GM19452 (cell line): ENCODE measurements at regions not wholly inside any gene's neighbourhood (a gene's known extent, or its start where the extent isn't known, plus 50 kb on each side); places are given as distances from the start of the nearest gene placed in this dataset.
"Not testable (repeated sequence)": the region's sequence is repeated elsewhere in the genome, so short reads cannot be mapped to it uniquely, and the experiment has no call there.

Experiments
- ATAC-seq: cut with Tn5 transposase; IDR thresholded peaks from one replicate; pipeline ENCODE4 v1.9.1; 2021; ENCODE audit not compliant: unreplicated experiment

- not testable (repeated sequence) for ATAC-seq
Measured at GRCh38 chr2:209261366-209262053, 162.3 kb upstream of the MAP2 start.

DNA sequence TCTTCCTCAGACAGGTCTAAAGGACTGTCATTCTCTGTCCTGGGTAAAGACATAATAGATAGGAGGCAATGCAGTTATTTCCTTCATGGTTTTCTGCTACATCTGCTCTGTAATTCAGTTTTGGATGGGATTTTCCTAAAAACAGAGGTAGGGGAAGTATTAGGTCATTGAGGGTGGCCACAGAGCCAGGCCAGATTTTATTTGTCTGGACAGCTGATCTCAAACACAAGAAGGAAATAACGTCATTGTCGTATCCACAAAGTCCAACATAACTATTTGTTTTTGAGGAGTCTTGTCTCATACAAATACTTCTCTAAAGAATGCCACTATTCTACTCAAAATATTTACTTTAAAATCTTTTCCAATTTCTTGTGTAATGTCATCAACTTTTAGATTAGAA is 154.8 kb upstream of the MAP2 start:
- ATAC-seq = no peak

GRCh38 chr2:209276000-209276399 is 147.8 kb upstream of the MAP2 start:
- ATAC-seq = no peak

GRCh38 chr2:209277444-209277843 is 146.4 kb upstream of the MAP2 start:
- ATAC-seq = no peak

- no peak for ATAC-seq
Measured at GRCh38 chr2:209298601-209299000, 125.2 kb upstream of the MAP2 start.

- ATAC-seq = not testable (repeated sequence)
Measured at GRCh38 chr2:209299478-209299877, 124.4 kb upstream of the MAP2 start.

DNA sequence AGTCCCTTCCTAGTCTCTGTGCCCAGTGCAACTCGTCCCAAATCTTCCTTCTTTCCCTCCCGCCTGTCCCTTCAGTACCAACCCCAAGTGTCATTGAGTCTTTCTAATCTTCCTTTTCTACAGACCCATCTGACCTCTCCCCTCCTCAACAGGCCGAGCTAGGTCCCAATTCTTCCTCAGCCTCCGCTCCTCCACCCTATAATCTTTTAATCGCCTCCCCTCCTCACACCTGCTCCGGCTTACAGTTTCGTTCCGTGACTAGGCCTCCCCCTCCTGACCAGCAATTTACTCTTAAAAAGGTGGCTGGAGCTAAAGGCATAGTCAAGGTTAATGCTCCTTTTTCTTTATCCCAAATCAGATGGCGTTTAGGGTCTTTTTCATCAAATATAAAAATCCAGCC is 123.1 kb upstream of the MAP2 start:
- not testable (repeated sequence) for ATAC-seq

GRCh38 chr2:209305026-209305425 is 118.8 kb upstream of the MAP2 start:
- no peak for ATAC-seq

DNA sequence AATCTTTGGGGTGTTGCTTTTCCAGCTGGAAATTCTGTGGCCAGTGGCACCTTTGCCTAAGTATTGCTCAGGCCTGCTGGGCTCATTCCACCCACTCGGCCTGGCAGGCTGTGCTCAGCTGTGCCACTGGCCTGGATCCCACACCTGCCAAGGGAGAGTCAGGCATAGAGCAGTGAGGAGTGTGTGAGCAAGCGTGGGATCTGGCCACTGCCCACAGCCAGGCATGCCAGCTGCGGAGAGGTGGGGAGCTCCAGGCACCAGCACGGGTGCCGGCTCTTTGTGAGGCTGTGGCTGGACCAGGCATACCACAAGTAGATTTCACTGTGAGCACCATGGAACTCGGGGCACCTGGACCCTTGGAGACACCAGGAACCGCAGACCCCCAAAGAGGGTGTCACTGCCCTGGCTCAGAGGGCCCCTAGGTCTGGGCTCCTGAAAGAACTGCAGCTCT is 118.1 kb upstream of the MAP2 start:
- ATAC-seq = no peak

- ATAC-seq = no peak
Measured at GRCh38 chr2:209307161-209308001, 116.5 kb upstream of the MAP2 start.

DNA sequence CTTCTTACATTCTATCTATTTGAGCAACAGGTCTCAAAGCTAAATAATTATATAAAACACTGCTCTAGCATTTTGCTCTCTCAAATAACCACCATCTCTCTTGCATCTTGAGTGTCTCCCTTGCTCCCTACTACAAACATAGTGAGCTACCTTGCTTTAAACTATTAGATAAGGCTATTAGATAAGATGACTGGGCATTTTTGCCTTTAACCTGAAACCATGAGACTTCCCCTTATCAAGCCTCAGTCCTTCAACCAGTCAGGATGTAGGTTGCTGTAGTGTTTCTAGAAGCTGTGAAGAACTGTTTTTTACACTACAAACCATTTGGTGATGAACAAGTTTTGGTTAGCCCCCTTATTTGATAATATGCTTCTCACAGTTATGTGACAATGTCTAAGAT is 115.4 kb upstream of the MAP2 start:
- no peak for ATAC-seq

DNA sequence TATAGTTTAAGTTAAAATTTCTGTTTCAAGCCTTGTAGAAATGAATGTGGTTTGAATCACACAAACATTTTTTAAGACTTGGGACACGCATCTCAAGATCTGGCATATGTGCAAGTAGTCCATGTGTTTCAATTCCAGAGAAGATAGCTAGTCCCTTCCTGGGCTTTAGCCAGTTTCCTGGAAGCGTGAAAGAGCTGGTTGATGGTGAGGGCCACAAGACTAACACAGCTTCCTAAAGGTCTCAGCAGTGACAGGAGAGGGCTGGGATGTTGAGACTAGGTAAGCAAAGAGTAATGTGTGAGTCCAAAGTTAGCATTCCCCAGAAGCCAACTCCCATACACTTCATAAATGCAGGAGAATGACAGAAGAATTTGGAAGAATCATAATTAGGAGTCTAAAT is 111.9 kb upstream of the MAP2 start:
- ATAC-seq = no peak

- not testable (repeated sequence) for ATAC-seq
Measured at GRCh38 chr2:209312450-209312849, 111.4 kb upstream of the MAP2 start.

DNA sequence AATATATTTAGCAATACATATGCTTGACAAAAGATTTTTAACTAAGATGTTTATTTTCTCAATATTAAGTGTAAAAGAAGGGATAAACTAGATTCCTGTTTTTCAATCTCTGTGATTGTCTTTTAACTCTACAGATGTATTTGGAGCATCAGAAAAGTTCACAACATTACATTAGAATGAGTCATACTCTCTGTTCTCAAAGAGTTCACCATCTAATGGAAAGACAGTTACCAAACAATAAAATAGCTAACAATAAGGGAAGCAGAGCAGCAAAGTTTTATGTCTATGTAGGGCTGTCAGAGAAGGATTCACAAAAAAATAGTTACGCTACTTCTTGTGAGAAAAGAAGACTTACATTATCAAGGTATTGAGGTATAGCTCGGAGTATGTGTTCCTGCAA is 109.2 kb upstream of the MAP2 start:
- ATAC-seq = no peak

GRCh38 chr2:209316141-209316540 is 107.7 kb upstream of the MAP2 start:
- ATAC-seq = no peak

DNA sequence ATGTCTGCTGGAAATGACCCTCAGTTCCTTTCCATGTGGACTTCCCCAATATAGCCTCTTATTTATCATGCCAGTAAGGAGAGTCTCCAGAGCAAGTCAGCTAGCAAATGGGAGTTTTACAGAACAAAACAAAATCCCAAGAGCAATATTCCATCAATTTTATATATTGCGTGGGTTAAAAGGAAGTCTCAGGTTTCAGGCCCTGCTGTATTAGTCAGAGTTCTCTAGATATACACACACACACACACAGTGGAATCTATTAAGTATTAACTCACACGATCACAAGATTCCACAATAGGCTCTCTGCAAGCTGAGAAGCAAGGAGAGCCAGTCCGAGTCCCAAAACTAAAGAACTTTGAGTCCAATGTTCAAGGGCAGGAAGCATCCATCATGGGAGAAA is 102.8 kb upstream of the MAP2 start:
- ATAC-seq = no peak

DNA sequence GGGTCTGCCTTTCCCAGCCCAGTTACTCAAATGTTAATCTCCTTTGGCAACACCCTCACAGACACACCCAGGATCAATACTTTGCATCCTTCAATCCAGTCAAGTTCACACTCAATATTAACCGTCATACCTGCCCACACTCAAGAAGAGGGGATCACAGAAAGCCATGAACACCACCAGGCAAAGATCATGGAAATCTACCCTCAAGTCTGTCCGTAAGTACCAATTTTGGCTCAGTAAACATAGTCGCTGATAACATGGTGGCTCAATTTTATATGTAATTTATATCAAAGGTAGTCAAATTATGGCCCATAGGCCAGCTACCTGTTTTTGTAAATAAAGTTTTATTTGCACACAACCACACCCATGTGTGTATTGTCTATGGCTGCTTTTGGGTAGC is 102.3 kb upstream of the MAP2 start:
- no peak for ATAC-seq

DNA sequence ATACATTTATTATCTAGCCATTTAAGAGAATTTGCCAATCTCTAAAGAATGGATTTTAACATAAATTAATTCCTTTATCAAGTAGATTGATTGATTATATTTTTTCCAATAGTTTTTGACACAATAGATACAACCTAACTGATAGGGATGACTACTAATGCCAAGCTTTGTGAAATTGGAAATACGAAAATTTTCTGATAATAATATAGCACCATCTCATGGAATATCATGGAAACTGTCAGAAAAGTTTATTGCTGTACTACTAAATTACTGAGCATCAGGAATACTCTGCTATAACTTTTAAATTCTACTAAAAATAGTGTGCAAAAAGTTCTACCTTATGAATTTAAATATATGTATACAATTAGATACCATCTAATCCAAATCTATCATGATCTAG is 101.8 kb upstream of the MAP2 start:
- no peak for ATAC-seq

DNA sequence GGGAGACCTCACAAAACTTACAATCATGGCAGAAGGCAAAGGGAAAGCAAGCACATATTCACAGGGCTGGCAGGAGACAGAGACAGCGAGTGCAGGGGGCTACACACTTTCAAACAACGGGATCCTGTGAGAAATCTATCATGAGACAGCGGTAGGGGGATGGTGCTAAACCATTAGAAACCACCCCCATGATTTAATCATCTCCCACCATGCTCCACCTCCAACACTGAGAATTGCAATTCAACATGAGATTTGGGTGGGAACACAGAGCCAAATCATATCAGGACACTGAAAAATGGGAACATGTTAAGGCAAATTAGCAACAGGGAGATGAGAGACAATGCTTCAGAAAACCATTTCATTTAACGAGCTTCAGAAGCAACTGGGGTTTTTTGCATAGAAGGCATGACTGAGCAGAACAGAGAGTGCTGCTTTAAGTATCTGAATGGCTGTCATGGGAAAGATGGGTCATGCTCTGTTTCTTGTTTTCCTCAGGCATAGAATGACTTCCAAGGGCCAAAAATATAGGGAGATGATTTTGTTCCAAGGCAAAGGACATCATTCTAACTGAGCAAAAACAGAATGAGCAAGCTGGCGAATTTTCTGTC is 100.8 kb upstream of the MAP2 start:
- ATAC-seq = no peak

GRCh38 chr2:209323738-209324137 is 100.1 kb upstream of the MAP2 start:
- no peak for ATAC-seq

- ATAC-seq = no peak
Measured at GRCh38 chr2:209324281-209324680, 99.6 kb upstream of the MAP2 start.

DNA sequence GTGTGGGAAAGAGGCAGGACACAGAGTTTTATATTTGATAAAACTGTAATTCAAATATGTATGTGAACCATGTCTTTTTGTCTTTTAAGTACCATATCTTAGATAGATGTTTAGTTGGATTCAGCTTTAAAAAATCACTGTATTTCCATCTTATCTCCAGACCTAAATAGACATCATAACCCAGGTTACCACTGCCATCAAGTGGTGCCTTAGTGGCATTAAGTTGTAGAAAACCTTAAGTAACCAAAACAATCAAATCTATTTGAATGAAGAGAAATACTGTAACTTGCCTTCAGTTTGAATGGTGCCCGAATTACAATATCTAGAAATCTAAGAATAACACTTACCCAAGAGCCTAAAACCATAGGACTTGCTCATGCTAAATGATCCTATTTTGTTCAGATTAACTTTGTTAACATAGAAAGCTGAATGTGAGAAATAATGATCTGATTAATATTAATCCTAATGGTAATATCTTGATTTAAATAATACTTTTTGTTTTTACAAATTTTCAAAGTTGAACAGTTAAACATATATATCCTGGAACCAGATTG is 92.5 kb upstream of the MAP2 start:
- ATAC-seq = no peak
